NCI-H1092 treated with DMSO at 0.1 percent for 48 hours (cell line): ENCODE measurements at regions not wholly inside any gene's neighbourhood (a gene's known extent, or its start where the extent isn't known, plus 50 kb on each side); places are given as distances from the start of the nearest gene placed in this dataset.
"Not testable (repeated sequence)": the region's sequence is repeated elsewhere in the genome, so short reads cannot be mapped to it uniquely, and the experiment has no call there.

ENCODE experiments used
- DNase-seq: peaks from one replicate; lab custom pipeline; 2025; lab: John Stamatoyannopoulos, UW

GRCh38 chr9:2496934-2497333, 124.7 kb upstream of the VLDLR start:
- DNase-seq = no peak

- DNase-seq = no peak
These were observed 123.8 kb upstream of the VLDLR start for GRCh38 chr9:2497666-2498400.

GRCh38 chr9:2502210-2502609, 119.4 kb upstream of the VLDLR start:
- no peak for DNase-seq

- no peak for DNase-seq
These were observed 118.8 kb upstream of the VLDLR start for GRCh38 chr9:2502760-2503159.

GRCh38 chr9:2506321-2506720, 115.3 kb upstream of the VLDLR start:
- no peak for DNase-seq

GRCh38 chr9:2523591-2523990, 98.0 kb upstream of the VLDLR start:
- DNase-seq = no peak

- no peak for DNase-seq
These were observed 97.0 kb upstream of the VLDLR start for GRCh38 chr9:2524601-2525000.

GRCh38 chr9:2525147-2525546, 96.4 kb upstream of the VLDLR start:
- no peak for DNase-seq

- DNase-seq = no peak
These were observed 95.3 kb upstream of the VLDLR start for GRCh38 chr9:2526071-2526828.

GRCh38 chr9:2531481-2531880, 90.1 kb upstream of the VLDLR start:
- no peak for DNase-seq

- no peak for DNase-seq
These were observed 85.1 kb upstream of the VLDLR start for GRCh38 chr9:2536511-2536910.

- no peak for DNase-seq
These were observed 75.6 kb upstream of the VLDLR start for GRCh38 chr9:2545881-2546490.

GRCh38 chr9:2555899-2556600, 65.5 kb upstream of the VLDLR start:
- DNase-seq = not testable (repeated sequence)

- DNase-seq = no peak
These were observed 63.9 kb upstream of the VLDLR start for GRCh38 chr9:2557693-2558092.

GRCh38 chr9:2559192-2560152, 62.1 kb upstream of the VLDLR start:
- DNase-seq = no peak

- DNase-seq = no peak
These were observed 61.4 kb upstream of the VLDLR start for GRCh38 chr9:2560180-2560579.

GRCh38 chr9:2565676-2566340, 55.8 kb upstream of the VLDLR start:
- DNase-seq = no peak

GRCh38 chr9:2567922-2568321, 53.7 kb upstream of the VLDLR start:
- DNase-seq = no peak

- DNase-seq = no peak
These were observed 52.9 kb upstream of the VLDLR start for GRCh38 chr9:2568689-2569088.

GRCh38 chr9:2570615-2571479, 50.7 kb upstream of the VLDLR start:
- peak; percentile 40 for DNase-seq
